ENCODE measurements at regions not wholly inside any gene's neighbourhood (a gene's known extent, or its start where the extent isn't known, plus 50 kb on each side); places are given as distances from the start of the nearest gene placed in this dataset.

DNA sequence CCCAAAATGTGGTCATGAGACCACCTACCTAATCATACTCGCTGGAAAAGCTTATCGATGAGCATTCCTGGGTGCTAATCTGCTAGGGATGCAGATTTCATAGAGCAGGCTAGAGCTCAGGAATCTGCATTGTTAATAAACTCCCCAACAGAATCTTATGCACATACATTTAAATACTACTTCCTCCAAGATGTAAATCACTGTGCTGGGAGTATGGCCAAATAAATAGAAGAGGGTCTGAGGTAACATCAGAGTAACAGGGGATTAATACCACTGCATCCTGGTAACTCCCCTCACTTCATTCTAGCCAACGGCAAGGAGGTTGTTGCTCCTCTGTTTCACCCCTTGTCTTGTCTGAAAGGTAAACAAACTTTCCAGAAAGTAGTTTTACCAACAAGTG, 118.3 kb upstream of the SEMA6D start:
- no peak for TF ChIP-seq POLR2A (IDR thresholded peaks at IDR 0.05)
- TF ChIP-seq, protein P1, sequence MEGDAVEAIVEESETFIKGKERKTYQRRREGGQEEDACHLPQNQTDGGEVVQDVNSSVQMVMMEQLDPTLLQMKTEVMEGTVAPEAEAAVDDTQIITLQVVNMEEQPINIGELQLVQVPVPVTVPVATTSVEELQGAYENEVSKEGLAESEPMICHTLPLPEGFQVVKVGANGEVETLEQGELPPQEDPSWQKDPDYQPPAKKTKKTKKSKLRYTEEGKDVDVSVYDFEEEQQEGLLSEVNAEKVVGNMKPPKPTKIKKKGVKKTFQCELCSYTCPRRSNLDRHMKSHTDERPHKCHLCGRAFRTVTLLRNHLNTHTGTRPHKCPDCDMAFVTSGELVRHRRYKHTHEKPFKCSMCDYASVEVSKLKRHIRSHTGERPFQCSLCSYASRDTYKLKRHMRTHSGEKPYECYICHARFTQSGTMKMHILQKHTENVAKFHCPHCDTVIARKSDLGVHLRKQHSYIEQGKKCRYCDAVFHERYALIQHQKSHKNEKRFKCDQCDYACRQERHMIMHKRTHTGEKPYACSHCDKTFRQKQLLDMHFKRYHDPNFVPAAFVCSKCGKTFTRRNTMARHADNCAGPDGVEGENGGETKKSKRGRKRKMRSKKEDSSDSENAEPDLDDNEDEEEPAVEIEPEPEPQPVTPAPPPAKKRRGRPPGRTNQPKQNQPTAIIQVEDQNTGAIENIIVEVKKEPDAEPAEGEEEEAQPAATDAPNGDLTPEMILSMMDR (IDR thresholded peaks at IDR 0.05), result no peak
